CD14-positive monocyte (primary cell): ENCODE measurements at regions not wholly inside any gene's neighbourhood (a gene's known extent, or its start where the extent isn't known, plus 50 kb on each side); places are given as distances from the start of the nearest gene placed in this dataset.

Experiments used
- DNase-seq, 3 donors: peaks; one replicate each; pipeline ENCODE4 v3.0.0-alpha.2; 2011 to 2022
- H2AFZ ChIP-seq: 2 replicates; pipeline ENCODE4 v1.6.0; 2012; ENCODE audit warnings: mild to moderate bottlenecking, low read depth, low read length, inconsistent platforms; ENCODE audit not compliant: insufficient read depth, poor library complexity, severe bottlenecking
- H3K27ac ChIP-seq, 2 donors: 1 replicate in 1 of 2; 2 replicates in 1 of 2; pipeline ENCODE4 v1.5.1; 2012 to 2013; ENCODE audit warnings: low read length in 2 of 2, control low read depth in 1 of 2, inconsistent platforms in 1 of 2, low read depth in 1 of 2, mild to moderate bottlenecking in 1 of 2
- H3K27me3 ChIP-seq, 2 donors: one replicate each; pipeline versions ENCODE4 v1.6.0 to v1.6.1; 2011 to 2013; ENCODE audit warnings: low read length in 2 of 2; ENCODE audit not compliant: control insufficient read depth in 2 of 2, insufficient read depth in 2 of 2
- H3K36me3 ChIP-seq, 2 donors: replicated peaks in 1 of 2; 1 replicate in 1 of 2; 2 replicates in 1 of 2; pipeline versions ENCODE4 v1.5.1 to v1.6.1; 2012 to 2013; ENCODE audit warnings: low read length in 2 of 2, control low read depth in 1 of 2, inconsistent platforms in 1 of 2, mild to moderate bottlenecking in 1 of 2; ENCODE audit not compliant: insufficient read depth in 2 of 2, control insufficient read depth in 1 of 2
- H3K4me1 ChIP-seq, 2 donors: 1 replicate in 1 of 2; 2 replicates in 1 of 2; pipeline versions ENCODE4 v1.5.1 to v1.6.1; 2012 to 2013; ENCODE audit warnings: low read length in 2 of 2, control low read depth in 1 of 2, inconsistent platforms in 1 of 2, mild to moderate bottlenecking in 1 of 2, moderate library complexity in 1 of 2; ENCODE audit not compliant: insufficient read depth in 2 of 2, control insufficient read depth in 1 of 2
- H3K4me2 ChIP-seq: replicated peaks from 2 replicates; pipeline ENCODE3; 2012; ENCODE audit warnings: low read length, moderate library complexity, mild to moderate bottlenecking; ENCODE audit not compliant: poor library complexity, severe bottlenecking; ENCODE audit errors: extremely low read depth
- H3K4me3 ChIP-seq, 3 experiments: fragments of 200-600 bp in 1 of 3; sonication (generic) in 1 of 3; replicated peaks in 1 of 3; 1 replicate in 2 of 3; 2 replicates in 1 of 3; pipeline ENCODE4 v1.5.1; 2011 to 2013; ENCODE audit warnings: low read length in 3 of 3, mild to moderate bottlenecking in 3 of 3, control low read depth in 2 of 3, low read depth in 2 of 3, inconsistent platforms in 1 of 3, moderate library complexity in 1 of 3
- H3K79me2 ChIP-seq: 2 replicates; pipeline ENCODE4 v1.6.0; 2012; ENCODE audit warnings: mild to moderate bottlenecking, control low read depth, inconsistent platforms, low read length, moderate library complexity; ENCODE audit not compliant: insufficient read depth
- H3K9ac ChIP-seq: 2 replicates; pipeline ENCODE4 v1.6.0; 2017; ENCODE audit warnings: low read length, mild to moderate bottlenecking; ENCODE audit not compliant: insufficient read depth, poor library complexity, severe bottlenecking
- H3K9me3 ChIP-seq, 2 donors: replicated peaks in 1 of 2; 1 replicate in 1 of 2; 2 replicates in 1 of 2; pipeline versions ENCODE4 v1.5.1 to v1.6.1; 2012 to 2013; ENCODE audit warnings: low read length in 2 of 2, control low read depth in 1 of 2; ENCODE audit not compliant: control insufficient read depth in 1 of 2, insufficient read depth in 1 of 2
- H4K20me1 ChIP-seq: 2 replicates; pipeline ENCODE4 v1.6.0; 2012; ENCODE audit warnings: mild to moderate bottlenecking, low read length, control low read depth, moderate library complexity; ENCODE audit not compliant: insufficient read depth
- H3K27ac Mint-ChIP-seq, 7 donors: one replicate each; pipeline ENCODE4 v1.8.0; 2020; ENCODE audit warnings: mild to moderate bottlenecking in 7 of 7, mixed read lengths in 7 of 7, moderate library complexity in 6 of 7, inconsistent platforms in 2 of 7
- H3K27me3 Mint-ChIP-seq, 3 donors: one replicate each; pipeline ENCODE4 v1.8.0; 2021 to 2022; ENCODE audit warnings: low read depth in 3 of 3, mild to moderate bottlenecking in 3 of 3, mixed read lengths in 3 of 3, moderate library complexity in 3 of 3, inconsistent platforms in 1 of 3
- H3K36me3 Mint-ChIP-seq, 2 donors: one replicate each; pipeline ENCODE4 v1.8.0; 2020; ENCODE audit warnings: mixed read lengths in 2 of 2, inconsistent platforms in 1 of 2, mild to moderate bottlenecking in 1 of 2
- H3K4me1 Mint-ChIP-seq: one replicate; pipeline ENCODE4 v1.8.0; 2020; ENCODE audit warnings: mild to moderate bottlenecking, mixed read lengths
- H3K4me3 Mint-ChIP-seq, 2 donors: one replicate each; pipeline ENCODE4 v1.8.0; 2020; ENCODE audit warnings: mild to moderate bottlenecking in 2 of 2, mixed read lengths in 2 of 2, moderate library complexity in 1 of 2
- H3K9me3 Mint-ChIP-seq, 7 donors: one replicate each; pipeline ENCODE4 v1.8.0; 2020 to 2022; ENCODE audit warnings: mixed read lengths in 7 of 7, mild to moderate bottlenecking in 6 of 7, moderate library complexity in 6 of 7, inconsistent platforms in 2 of 7
- CTCF ChIP-seq: fragments of 200-600 bp; IDR thresholded peaks from one replicate; pipeline ENCODE4 v1.8.0; 2022; ENCODE audit warnings: antibody characterized with exemption, mild to moderate bottlenecking
- WGBS: methylation state at CpG from one replicate; pipeline ENCODE4 v1.1.5; 2013; ENCODE audit warnings: missing lambda C conversion rate; ENCODE audit not compliant: insufficient coverage; 5-methylcytosine and 5-hydroxymethylcytosine counted together
- intact Hi-C, 2 donors: fragments of 100-400 bp; cut with micrococcal nuclease; formaldehyde crosslinking; loops; one replicate each; pipeline versions ENCODE4 v1.15.0 to v1.15.1; 2023

DNA sequence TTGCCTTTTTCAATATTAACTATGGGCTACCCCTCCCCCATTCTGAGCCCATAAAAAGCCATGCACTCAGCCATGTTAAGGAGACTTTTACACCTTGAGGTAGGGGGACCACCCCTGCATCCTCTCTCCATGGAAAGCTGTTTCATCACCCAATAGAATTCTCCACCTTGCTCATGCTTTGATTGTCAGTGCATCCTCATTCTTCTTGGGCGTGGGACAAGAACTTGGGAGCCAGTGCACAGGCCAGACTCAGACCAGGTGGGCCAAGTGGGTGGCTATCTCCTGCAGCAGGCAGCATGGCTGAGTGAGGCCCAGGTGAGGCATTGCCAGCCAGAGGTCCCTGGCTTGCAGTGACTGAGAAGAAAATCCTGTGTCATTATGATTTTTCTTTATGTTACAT lies 357.4 kb upstream of the CDIN1 start:
- Mint-ChIP-seq H3K4me3 (no peak overlapping the region), H3K27ac (no peak overlapping the region), H3K9me3 (peaks cover 1 to 20% (median 6%) of the 10 kb centered on the region in 7 donors), H3K4me1 (no peaks in the 10 kb centered on the region), H3K36me3 (no peaks in the 10 kb centered on the region), H3K27me3 (no peaks in the 10 kb centered on the region)
- whole genome bisulfite sequencing, result 64% methylated on average over 1 of the region's 1 CpG
- H3K4me1 ChIP-seq, result no peaks in the 10 kb centered on the region
- H3K27ac ChIP-seq, result no peak overlapping the region
- H3K79me2 ChIP-seq, result no peaks in the 10 kb centered on the region
- H4K20me1 ChIP-seq, result no peaks in the 10 kb centered on the region
- H2AFZ ChIP-seq, result no peak overlapping the region
- H3K27me3 ChIP-seq, result no peaks in the 10 kb centered on the region
- no peak overlapping the region for H3K4me3 ChIP-seq
- intact Hi-C loops, result no loop called here
- H3K9me3 ChIP-seq, result peaks cover 8 to 17% of the 10 kb centered on the region in 2 donors
- H3K36me3 ChIP-seq, result no peaks in the 10 kb centered on the region
- no peak for TF ChIP-seq CTCF
- no peak overlapping the region for H3K9ac ChIP-seq
- H3K4me2 ChIP-seq, result no peak overlapping the region
- DNase-seq, result no peak

DNA sequence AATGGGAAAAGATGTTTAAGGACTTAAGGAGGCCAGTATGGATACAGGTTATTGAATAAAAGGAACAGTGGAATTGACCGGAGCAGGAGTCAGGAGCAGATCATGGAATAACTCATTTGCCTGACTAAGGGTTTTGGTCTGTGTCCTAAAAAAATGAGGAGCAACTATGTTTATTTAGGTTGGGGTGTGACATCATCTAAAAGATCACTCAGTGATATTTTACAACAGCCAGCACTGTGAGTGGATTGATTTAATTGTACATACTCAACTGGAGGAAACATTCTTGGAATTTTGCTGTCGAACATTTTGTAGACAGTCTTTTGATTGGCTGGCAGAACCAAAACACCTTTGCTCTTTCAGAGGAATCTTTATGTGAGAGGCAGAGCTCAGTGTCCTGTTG lies 348.6 kb upstream of the CDIN1 start:
- H3K9me3 Mint-ChIP-seq, result peaks cover 0 to 3% (median 2%) of the 10 kb centered on the region in 7 donors
- H2AFZ ChIP-seq, result no peak overlapping the region
- no peaks in the 10 kb centered on the region for H3K36me3 Mint-ChIP-seq
- peaks cover 0 to 5% of the 10 kb centered on the region in 2 donors for H3K9me3 ChIP-seq
- no peak overlapping the region for H3K4me3 Mint-ChIP-seq
- H3K4me3 ChIP-seq, result no peak overlapping the region
- H3K27ac ChIP-seq, result no peak overlapping the region
- no peak for DNase-seq
- no peaks in the 10 kb centered on the region for H3K4me1 ChIP-seq
- H3K9ac ChIP-seq, result no peak overlapping the region
- intact Hi-C loops, result no loop called here
- WGBS, result 100% methylated on average over 1 of the region's 2 CpGs
- TF ChIP-seq CTCF, result no peak
- H3K4me2 ChIP-seq, result no peak overlapping the region
- no peaks in the 10 kb centered on the region for H3K4me1 Mint-ChIP-seq
- H3K27me3 Mint-ChIP-seq, result no peaks in the 10 kb centered on the region
- H4K20me1 ChIP-seq, result no peaks in the 10 kb centered on the region
- H3K36me3 ChIP-seq, result no peaks in the 10 kb centered on the region
- H3K79me2 ChIP-seq, result no peaks in the 10 kb centered on the region
- H3K27me3 ChIP-seq, result no peaks in the 10 kb centered on the region
- H3K27ac Mint-ChIP-seq, result no peak overlapping the region
